ENCODE measurements at regions not wholly inside any gene's neighbourhood (a gene's known extent, or its start where the extent isn't known, plus 50 kb on each side); places are given as distances from the start of the nearest gene placed in this dataset.
"Not testable (repeated sequence)": the region's sequence is repeated elsewhere in the genome, so short reads cannot be mapped to it uniquely, and the experiment has no call there.

DNA sequence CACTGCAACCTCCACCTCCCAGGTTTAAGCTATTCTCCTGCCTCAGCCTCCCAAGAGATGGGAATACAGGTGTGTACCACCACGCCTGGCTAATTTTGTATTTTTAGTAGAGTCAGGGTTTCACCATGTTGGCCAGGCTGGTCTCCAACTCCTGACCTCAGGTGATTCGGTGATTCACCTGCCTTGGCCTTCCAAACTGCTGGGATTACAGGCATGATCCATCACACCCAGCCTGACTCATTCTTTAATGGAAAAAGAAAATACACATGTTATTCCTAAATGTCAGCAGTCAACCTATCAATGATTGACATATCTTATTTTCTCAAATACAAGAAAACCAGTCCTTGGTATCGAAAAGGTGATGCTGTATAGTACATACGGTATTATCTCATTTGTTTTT, 376.2 kb downstream of the CBLN4 start:
- CTCF ChIA-PET; H3K4me1 Mint-ChIP-seq (ENCODE audit: low read depth); H3K27me3 Mint-ChIP-seq (ENCODE audit: low read depth); H3K27ac Mint-ChIP-seq; H3K36me3 Mint-ChIP-seq (ENCODE audit: low read depth); POLR2A ChIA-PET; H3K9me3 Mint-ChIP-seq (ENCODE audit: insufficient read depth); H3K4me3 Mint-ChIP-seq; DNase-seq; ATAC-seq: not testable (repeated sequence)

DNA sequence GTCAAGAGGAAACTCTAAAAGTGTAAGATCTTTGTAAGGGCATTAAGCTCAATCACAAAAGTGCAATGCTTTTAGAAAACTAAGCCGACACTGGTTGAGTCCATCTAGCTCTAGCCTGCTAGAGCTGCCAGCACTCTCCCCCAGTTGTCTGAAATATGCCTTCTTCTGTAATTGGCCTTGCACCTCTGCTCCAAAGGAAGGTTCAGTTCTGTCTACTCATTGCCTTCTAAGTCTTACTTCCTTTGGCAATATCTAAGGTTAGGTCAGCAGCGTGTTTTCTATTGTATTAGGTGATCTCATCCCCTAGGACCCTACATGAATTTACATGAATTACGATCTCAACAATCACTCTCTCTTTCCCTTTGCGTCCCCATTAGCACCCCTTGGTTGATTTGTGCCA, 378.6 kb downstream of the CBLN4 start:
- Mint-ChIP-seq H3K27ac (no peak overlapping the region), H3K4me3 (no peak overlapping the region), H3K9me3 (ENCODE audit: insufficient read depth) (no peaks in the 10 kb centered on the region), H3K27me3 (ENCODE audit: low read depth) (no peaks in the 10 kb centered on the region), H3K36me3 (ENCODE audit: low read depth) (no peaks in the 10 kb centered on the region), H3K4me1 (ENCODE audit: low read depth) (no peaks in the 10 kb centered on the region)
- CTCF ChIA-PET: no interaction called here
- DNase-seq (no peak), ATAC-seq (no peak)
- POLR2A ChIA-PET: no interaction called here

GRCh38 chr20:55616367-55616766, 389.0 kb downstream of the CBLN4 start:
- ChIA-PET CTCF (no interaction called here), POLR2A (no interaction called here)
- H3K27me3 Mint-ChIP-seq (ENCODE audit: low read depth): no peaks in the 10 kb centered on the region
- no peak overlapping the region for H3K27ac Mint-ChIP-seq
- peaks cover 17% of the 10 kb centered on the region for H3K9me3 Mint-ChIP-seq (ENCODE audit: insufficient read depth)
- H3K4me1 Mint-ChIP-seq (ENCODE audit: low read depth): no peaks in the 10 kb centered on the region
- no peak overlapping the region for H3K4me3 Mint-ChIP-seq
- DNase-seq (no peak), ATAC-seq (no peak)
- no peaks in the 10 kb centered on the region for H3K36me3 Mint-ChIP-seq (ENCODE audit: low read depth)

DNA sequence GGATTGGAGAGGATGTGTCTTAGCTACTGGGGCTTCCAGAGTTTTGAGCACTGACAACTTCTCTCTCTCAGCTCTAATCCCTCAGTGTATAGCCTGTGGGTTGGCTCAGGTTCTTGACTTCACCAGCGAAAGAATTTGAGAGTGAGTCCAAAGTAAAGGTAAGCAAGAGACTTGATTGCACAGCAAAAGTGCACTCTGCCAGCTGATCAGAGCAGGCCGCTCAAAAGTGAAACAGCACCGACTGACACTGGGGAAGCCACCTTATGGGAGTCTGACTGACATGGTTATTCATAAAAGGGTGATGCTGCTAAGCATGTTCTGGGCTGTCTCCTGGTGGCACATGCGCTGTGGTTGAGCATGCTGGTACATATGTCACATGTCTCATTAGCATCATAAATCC, 389.5 kb downstream of the CBLN4 start:
- POLR2A ChIA-PET: no interaction called here
- CTCF ChIA-PET: no interaction called here
- no peaks in the 10 kb centered on the region for H3K36me3 Mint-ChIP-seq (ENCODE audit: low read depth)

DNA sequence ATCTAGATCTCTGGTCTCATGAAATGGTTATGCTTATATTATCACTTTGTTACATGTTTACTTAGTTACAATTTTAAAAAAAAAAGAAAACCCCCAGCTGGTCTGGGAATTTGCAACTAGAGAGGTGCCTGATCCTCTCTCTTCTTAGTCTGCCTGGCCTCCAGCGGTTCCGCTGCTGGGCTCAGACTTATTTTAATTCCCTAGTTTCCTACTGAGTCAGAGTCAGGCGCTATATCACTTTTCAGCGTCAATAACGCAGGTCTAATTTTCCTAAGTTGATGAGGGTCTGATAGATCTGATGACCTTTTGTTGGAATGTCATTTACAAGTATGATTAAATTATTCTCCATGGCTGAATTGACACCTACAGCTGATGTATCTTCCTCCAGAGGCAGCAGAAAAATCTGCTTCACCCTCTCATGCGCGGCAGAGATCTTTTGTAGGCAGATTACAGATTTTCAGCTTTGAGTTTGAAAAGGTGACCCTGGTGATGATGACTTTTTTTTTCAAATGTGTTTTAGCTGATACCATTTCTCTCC, 391.0 kb downstream of the CBLN4 start:
- DNase-seq (no peak), ATAC-seq (no peak)
- POLR2A ChIA-PET: no interaction called here
- Mint-ChIP-seq H3K4me3 (no peak overlapping the region), H3K4me1 (ENCODE audit: low read depth) (no peaks in the 10 kb centered on the region), H3K27ac (no peak overlapping the region), H3K36me3 (ENCODE audit: low read depth) (no peaks in the 10 kb centered on the region), H3K9me3 (ENCODE audit: insufficient read depth) (peaks cover 17% of the 10 kb centered on the region), H3K27me3 (ENCODE audit: low read depth) (no peaks in the 10 kb centered on the region)
- CTCF ChIA-PET: no interaction called here

More for the DNA sequence above, 389.5 kb downstream of the CBLN4 start:
- H3K4me1 Mint-ChIP-seq (ENCODE audit: low read depth): no peaks in the 10 kb centered on the region
- no peak overlapping the region for H3K27ac Mint-ChIP-seq
- ATAC-seq: no peak
- no peak overlapping the region for H3K4me3 Mint-ChIP-seq
- peaks cover 17% of the 10 kb centered on the region for H3K9me3 Mint-ChIP-seq (ENCODE audit: insufficient read depth)
- no peak for DNase-seq
- H3K27me3 Mint-ChIP-seq (ENCODE audit: low read depth): no peaks in the 10 kb centered on the region

- DNase-seq (no peak), ATAC-seq (no peak)
- H3K27ac Mint-ChIP-seq: no peak overlapping the region
- peaks cover 10% of the 10 kb centered on the region for H3K9me3 Mint-ChIP-seq (ENCODE audit: insufficient read depth)
- H3K4me3 Mint-ChIP-seq: no peak overlapping the region
- CTCF ChIA-PET: no interaction called here
- H3K36me3 Mint-ChIP-seq (ENCODE audit: low read depth): no peaks in the 10 kb centered on the region
- no peaks in the 10 kb centered on the region for H3K27me3 Mint-ChIP-seq (ENCODE audit: low read depth)
- H3K4me1 Mint-ChIP-seq (ENCODE audit: low read depth): no peaks in the 10 kb centered on the region
- POLR2A ChIA-PET: interaction anchor here (0.6 kb wide), 1 partner anchor 499 kb away, joined by 3 read pairs; no protein-coding TSS in a partner anchor
These were observed 394.6 kb downstream of the CBLN4 start for GRCh38 chr20:55610756-55611155.

DNA sequence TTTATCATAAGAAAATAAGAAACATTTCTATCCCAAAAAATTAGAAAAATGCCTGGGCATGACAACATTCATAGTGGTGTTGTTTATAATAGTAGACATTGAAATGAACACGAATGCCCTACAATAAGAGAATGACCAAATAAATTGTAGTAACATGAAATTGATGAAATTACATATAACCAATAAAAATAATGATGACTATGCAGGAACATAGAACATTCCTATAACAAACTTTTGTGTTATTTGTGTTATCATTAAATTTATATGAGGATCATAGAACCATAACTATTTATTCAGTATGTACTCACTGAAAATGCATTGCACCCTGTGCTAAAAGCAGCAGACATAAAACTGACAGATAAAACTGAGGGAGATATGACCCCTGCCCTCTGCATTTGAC, 399.7 kb downstream of the CBLN4 start:
- Mint-ChIP-seq H3K27me3 (ENCODE audit: low read depth) (no peaks in the 10 kb centered on the region), H3K4me1 (ENCODE audit: low read depth) (no peaks in the 10 kb centered on the region), H3K36me3 (ENCODE audit: low read depth) (no peaks in the 10 kb centered on the region), H3K27ac (no peak overlapping the region), H3K9me3 (ENCODE audit: insufficient read depth) (no peaks in the 10 kb centered on the region), H3K4me3 (no peak overlapping the region)
- ChIA-PET CTCF (no interaction called here), POLR2A (no interaction called here)
- ATAC-seq (no peak), DNase-seq (no peak)

- H3K4me3 Mint-ChIP-seq: no peak overlapping the region
- ChIA-PET POLR2A (no interaction called here), CTCF (no interaction called here)
- H3K27ac Mint-ChIP-seq: no peak overlapping the region
- H3K9me3 Mint-ChIP-seq (ENCODE audit: insufficient read depth): no peaks in the 10 kb centered on the region
- no peak for ATAC-seq
- H3K27me3 Mint-ChIP-seq (ENCODE audit: low read depth): no peaks in the 10 kb centered on the region
- no peak for DNase-seq
- H3K36me3 Mint-ChIP-seq (ENCODE audit: low read depth): no peaks in the 10 kb centered on the region
- H3K4me1 Mint-ChIP-seq (ENCODE audit: low read depth): no peaks in the 10 kb centered on the region
These were observed 407.8 kb downstream of the CBLN4 start for GRCh38 chr20:55597526-55597925.

GRCh38 chr20:55596431-55596830, 408.9 kb downstream of the CBLN4 start:
- H3K27ac Mint-ChIP-seq: no peak overlapping the region
- ChIA-PET POLR2A (no interaction called here), CTCF (no interaction called here)
- ATAC-seq (no peak), DNase-seq (no peak)
- no peaks in the 10 kb centered on the region for H3K27me3 Mint-ChIP-seq (ENCODE audit: low read depth)
- H3K4me3 Mint-ChIP-seq: no peak overlapping the region
- no peaks in the 10 kb centered on the region for H3K4me1 Mint-ChIP-seq (ENCODE audit: low read depth)
- no peaks in the 10 kb centered on the region for H3K9me3 Mint-ChIP-seq (ENCODE audit: insufficient read depth)
- no peaks in the 10 kb centered on the region for H3K36me3 Mint-ChIP-seq (ENCODE audit: low read depth)

DNA sequence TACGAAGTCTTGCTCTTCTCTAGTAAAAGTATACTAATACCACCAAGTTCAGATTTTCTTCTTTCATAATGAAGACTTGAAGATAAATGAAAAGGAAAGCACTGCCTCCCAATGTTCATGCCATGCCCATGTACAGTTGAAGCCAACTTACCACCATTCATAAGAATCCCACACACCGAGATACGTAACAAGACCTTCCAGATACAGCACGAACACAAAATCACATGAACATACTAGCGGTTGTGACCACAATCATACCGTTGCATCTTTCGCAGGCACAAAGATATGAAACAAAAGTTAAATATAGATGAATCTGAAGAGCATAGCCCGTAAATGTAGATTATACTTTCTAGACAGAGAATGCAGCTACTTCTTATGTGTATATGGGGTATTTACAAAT, 412.5 kb downstream of the CBLN4 start:
- no peak overlapping the region for H3K4me3 Mint-ChIP-seq
- ChIA-PET CTCF (no interaction called here), POLR2A (no interaction called here)
- H3K4me1 Mint-ChIP-seq (ENCODE audit: low read depth): no peaks in the 10 kb centered on the region
- H3K9me3 Mint-ChIP-seq (ENCODE audit: insufficient read depth): no peaks in the 10 kb centered on the region
- no peaks in the 10 kb centered on the region for H3K27me3 Mint-ChIP-seq (ENCODE audit: low read depth)
- no peak overlapping the region for H3K27ac Mint-ChIP-seq
- no peaks in the 10 kb centered on the region for H3K36me3 Mint-ChIP-seq (ENCODE audit: low read depth)
- ATAC-seq: no peak
- no peak for DNase-seq

- Mint-ChIP-seq H3K4me3 (no peak overlapping the region), H3K27ac (no peak overlapping the region), H3K36me3 (ENCODE audit: low read depth) (no peaks in the 10 kb centered on the region), H3K4me1 (ENCODE audit: low read depth) (no peaks in the 10 kb centered on the region), H3K9me3 (ENCODE audit: insufficient read depth) (no peaks in the 10 kb centered on the region), H3K27me3 (ENCODE audit: low read depth) (no peaks in the 10 kb centered on the region)
- CTCF ChIA-PET: no interaction called here
- no peak for ATAC-seq
- POLR2A ChIA-PET: no interaction called here
- DNase-seq: no peak
These were observed 418.7 kb downstream of the CBLN4 start for GRCh38 chr20:55586610-55587009.

- no peak for DNase-seq
- Mint-ChIP-seq H3K27ac (no peak overlapping the region), H3K4me3 (no peak overlapping the region), H3K9me3 (ENCODE audit: insufficient read depth) (no peaks in the 10 kb centered on the region), H3K4me1 (ENCODE audit: low read depth) (no peaks in the 10 kb centered on the region), H3K27me3 (ENCODE audit: low read depth) (no peaks in the 10 kb centered on the region), H3K36me3 (ENCODE audit: low read depth) (no peaks in the 10 kb centered on the region)
- ChIA-PET POLR2A (no interaction called here), CTCF (no interaction called here)
- ATAC-seq: no peak
These were observed 420.4 kb downstream of the CBLN4 start for GRCh38 chr20:55584964-55585363.

DNA sequence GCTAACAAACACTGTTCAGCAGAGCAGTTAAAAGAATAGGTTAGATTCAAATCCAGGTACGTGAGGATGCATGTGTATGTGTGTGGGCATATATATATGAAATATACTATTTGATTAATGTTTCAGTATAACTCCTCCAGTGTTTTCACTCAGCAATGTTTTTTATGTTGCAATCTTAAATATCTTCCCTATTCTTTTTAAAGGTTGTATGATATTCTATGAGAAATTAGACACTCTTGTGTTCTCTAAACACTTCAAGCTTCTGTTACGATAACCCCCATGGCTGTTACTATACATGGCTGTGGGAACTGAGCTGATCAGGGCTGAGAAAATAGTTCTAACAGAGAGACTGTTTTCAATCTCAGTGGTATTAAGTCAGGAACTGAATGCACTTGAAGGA, 421.0 kb downstream of the CBLN4 start:
- ChIA-PET POLR2A (no interaction called here), CTCF (no interaction called here)
- H3K9me3 Mint-ChIP-seq (ENCODE audit: insufficient read depth): no peaks in the 10 kb centered on the region
- H3K27me3 Mint-ChIP-seq (ENCODE audit: low read depth): no peaks in the 10 kb centered on the region
- no peak overlapping the region for H3K4me3 Mint-ChIP-seq
- no peak overlapping the region for H3K27ac Mint-ChIP-seq
- no peaks in the 10 kb centered on the region for H3K4me1 Mint-ChIP-seq (ENCODE audit: low read depth)
- no peaks in the 10 kb centered on the region for H3K36me3 Mint-ChIP-seq (ENCODE audit: low read depth)
- ATAC-seq (no peak), DNase-seq (no peak)

All from activated CD8-positive, alpha-beta T cell treated with anti-CD3 and anti-CD28 coated beads, Interleukin-2, amount 10 ng/mL, durations not matched to agents 7 days and 5 days (primary cell).